Panc1 (cell line): ENCODE measurements at regions not wholly inside any gene's neighbourhood (a gene's known extent, or its start where the extent isn't known, plus 50 kb on each side); places are given as distances from the start of the nearest gene placed in this dataset.
A peak's percentile ranks its signal among the peaks of the same experiment; 100 is the strongest.

Experiments
- ATAC-seq: fragments of 200-7000 bp; cut with Tn5 transposase; 2 replicates; pipeline ENCODE4 v1.9.1; 2020; ENCODE audit warnings: mild to moderate bottlenecking, moderate library complexity
- BruUV-seq: library from RNA; stranded (reverse); fragments of 400-500 nt; replicated peaks from 2 replicates; lab custom pipeline; 2021; lab: Mats Ljungman, UMichigan
- CTCF ChIA-PET: fragments of 300-600 bp; sonication (Branson Sonifier 250); formaldehyde crosslinking; loops from one replicate; lab custom pipeline; 2022; ENCODE audit warnings: antibody characterized with exemption; lab: Charles Lee
- POLR2A ChIA-PET: fragments of 300-600 bp; sonication (Branson Sonifier 250); formaldehyde crosslinking; loops from one replicate; lab custom pipeline; 2022; ENCODE audit warnings: antibody characterized with exemption; lab: Charles Lee
- DNase-seq: peaks from one replicate; pipeline ENCODE4 v3.0.0-alpha.2; 2010; ENCODE audit warnings: low read depth, low spot score
- H3K27ac ChIP-seq: 2 replicates; pipeline ENCODE4 v1.5.1; 2011; ENCODE audit warnings: mild to moderate bottlenecking, low read length, inconsistent platforms
- H3K27me3 ChIP-seq: fragments of 200-500 bp; sonication (Bioruptor generic); 2 replicates; pipeline ENCODE4 v1.6.0; 2014; ENCODE audit warnings: low read length, inconsistent platforms; ENCODE audit not compliant: control insufficient read depth, insufficient read depth
- H3K36me3 ChIP-seq: fragments of 200-500 bp; sonication (Bioruptor generic); 2 replicates; pipeline ENCODE4 v1.5.1; 2014; ENCODE audit warnings: inconsistent platforms, mild to moderate bottlenecking, low read length, moderate library complexity; ENCODE audit not compliant: control insufficient read depth, insufficient read depth
- H3K4me1 ChIP-seq: 2 replicates; pipeline ENCODE4 v1.5.1; 2011; ENCODE audit warnings: inconsistent platforms, mild to moderate bottlenecking, low read length, moderate library complexity; ENCODE audit not compliant: control insufficient read depth, insufficient read depth
- H3K4me3 ChIP-seq, 2 experiments: 2 replicates each; pipeline ENCODE4 v1.5.1; 2011 to 2012; ENCODE audit warnings: low read depth in 2 of 2, low read length in 2 of 2, mild to moderate bottlenecking in 2 of 2, inconsistent platforms in 1 of 2, moderate library complexity in 1 of 2
- H3K9me3 ChIP-seq: fragments of 200-500 bp; sonication (Bioruptor generic); 2 replicates; pipeline ENCODE4 v1.5.1; 2014; ENCODE audit warnings: low read depth, mild to moderate bottlenecking, inconsistent platforms, low read length, moderate library complexity; ENCODE audit not compliant: control insufficient read depth, insufficient read depth
- POLR2AphosphoS5 ChIP-seq: IDR thresholded peaks from 2 replicates; pipeline ENCODE4 v1.6.1; 2012; ENCODE audit warnings: mild to moderate bottlenecking, low read depth, low read length, moderate library complexity
- SIN3A ChIP-seq: IDR thresholded peaks from 2 replicates; pipeline ENCODE4 v1.6.1; 2012; ENCODE audit warnings: low read depth, mild to moderate bottlenecking, low read length, moderate library complexity, borderline replicate concordance; ENCODE audit not compliant: insufficient read depth
- TCF7L2 ChIP-seq: IDR thresholded peaks from 2 replicates; pipeline ENCODE4 v1.6.1; 2011; ENCODE audit warnings: mild to moderate bottlenecking, low read depth, low read length, inconsistent platforms
- in situ Hi-C: cut with HindIII; loops from 2 replicates; pipeline ENCODE4 v1.10.0; 2016; ENCODE audit warnings: low sequenced_read_pairs, low pct_unique_long_range_greater_than_20kb
- intact Hi-C: fragments of 100-400 bp; cut with micrococcal nuclease; formaldehyde crosslinking; loops from one replicate; pipeline ENCODE4 v1.10.0; 2022; ENCODE audit not compliant: unreplicated experiment
- TF ChIP-seq, protein P1 (sequence below): fragments of 450-650 bp; IDR thresholded peaks from 2 replicates; pipeline ENCODE4 v1.5.1; 2017; ENCODE audit warnings: mild to moderate bottlenecking
- TF ChIP-seq, protein P2 (sequence below), 2 experiments: IDR thresholded peaks; 2 replicates each; pipeline ENCODE4 v1.6.1; 2011 to 2012; ENCODE audit warnings: low read depth in 2 of 2, control low read depth in 1 of 2, low read length in 1 of 2, mild to moderate bottlenecking in 1 of 2, moderate library complexity in 1 of 2; ENCODE audit not compliant: insufficient read depth in 1 of 2

DNA sequence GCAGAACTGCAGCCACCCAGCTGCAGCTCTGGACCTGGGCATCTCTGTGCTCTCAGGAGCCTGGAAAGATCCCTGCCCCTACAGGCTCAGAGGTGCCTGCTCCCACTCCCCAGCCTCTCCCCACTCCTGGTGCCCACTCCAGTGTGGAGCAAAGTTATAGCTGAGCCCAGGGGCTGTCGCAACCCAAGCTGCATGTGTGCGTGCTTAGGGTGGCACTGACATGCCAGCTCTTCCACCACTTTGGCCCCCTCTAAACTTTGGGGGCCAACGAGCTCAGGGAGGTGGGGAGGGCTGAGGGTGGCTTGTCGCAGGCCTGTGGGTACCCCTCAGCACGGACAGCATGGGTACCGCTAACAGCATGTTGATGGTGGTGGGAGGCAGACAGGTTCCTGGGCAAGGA is 126.3 kb upstream of the FHL2 start:
- POLR2A ChIA-PET: no interaction called here
- TF ChIP-seq, protein P1, sequence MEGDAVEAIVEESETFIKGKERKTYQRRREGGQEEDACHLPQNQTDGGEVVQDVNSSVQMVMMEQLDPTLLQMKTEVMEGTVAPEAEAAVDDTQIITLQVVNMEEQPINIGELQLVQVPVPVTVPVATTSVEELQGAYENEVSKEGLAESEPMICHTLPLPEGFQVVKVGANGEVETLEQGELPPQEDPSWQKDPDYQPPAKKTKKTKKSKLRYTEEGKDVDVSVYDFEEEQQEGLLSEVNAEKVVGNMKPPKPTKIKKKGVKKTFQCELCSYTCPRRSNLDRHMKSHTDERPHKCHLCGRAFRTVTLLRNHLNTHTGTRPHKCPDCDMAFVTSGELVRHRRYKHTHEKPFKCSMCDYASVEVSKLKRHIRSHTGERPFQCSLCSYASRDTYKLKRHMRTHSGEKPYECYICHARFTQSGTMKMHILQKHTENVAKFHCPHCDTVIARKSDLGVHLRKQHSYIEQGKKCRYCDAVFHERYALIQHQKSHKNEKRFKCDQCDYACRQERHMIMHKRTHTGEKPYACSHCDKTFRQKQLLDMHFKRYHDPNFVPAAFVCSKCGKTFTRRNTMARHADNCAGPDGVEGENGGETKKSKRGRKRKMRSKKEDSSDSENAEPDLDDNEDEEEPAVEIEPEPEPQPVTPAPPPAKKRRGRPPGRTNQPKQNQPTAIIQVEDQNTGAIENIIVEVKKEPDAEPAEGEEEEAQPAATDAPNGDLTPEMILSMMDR: no peak
- TF ChIP-seq POLR2AphosphoS5 (no peak), TCF7L2 (no peak), SIN3A (no peak)
- TF ChIP-seq, protein P2, sequence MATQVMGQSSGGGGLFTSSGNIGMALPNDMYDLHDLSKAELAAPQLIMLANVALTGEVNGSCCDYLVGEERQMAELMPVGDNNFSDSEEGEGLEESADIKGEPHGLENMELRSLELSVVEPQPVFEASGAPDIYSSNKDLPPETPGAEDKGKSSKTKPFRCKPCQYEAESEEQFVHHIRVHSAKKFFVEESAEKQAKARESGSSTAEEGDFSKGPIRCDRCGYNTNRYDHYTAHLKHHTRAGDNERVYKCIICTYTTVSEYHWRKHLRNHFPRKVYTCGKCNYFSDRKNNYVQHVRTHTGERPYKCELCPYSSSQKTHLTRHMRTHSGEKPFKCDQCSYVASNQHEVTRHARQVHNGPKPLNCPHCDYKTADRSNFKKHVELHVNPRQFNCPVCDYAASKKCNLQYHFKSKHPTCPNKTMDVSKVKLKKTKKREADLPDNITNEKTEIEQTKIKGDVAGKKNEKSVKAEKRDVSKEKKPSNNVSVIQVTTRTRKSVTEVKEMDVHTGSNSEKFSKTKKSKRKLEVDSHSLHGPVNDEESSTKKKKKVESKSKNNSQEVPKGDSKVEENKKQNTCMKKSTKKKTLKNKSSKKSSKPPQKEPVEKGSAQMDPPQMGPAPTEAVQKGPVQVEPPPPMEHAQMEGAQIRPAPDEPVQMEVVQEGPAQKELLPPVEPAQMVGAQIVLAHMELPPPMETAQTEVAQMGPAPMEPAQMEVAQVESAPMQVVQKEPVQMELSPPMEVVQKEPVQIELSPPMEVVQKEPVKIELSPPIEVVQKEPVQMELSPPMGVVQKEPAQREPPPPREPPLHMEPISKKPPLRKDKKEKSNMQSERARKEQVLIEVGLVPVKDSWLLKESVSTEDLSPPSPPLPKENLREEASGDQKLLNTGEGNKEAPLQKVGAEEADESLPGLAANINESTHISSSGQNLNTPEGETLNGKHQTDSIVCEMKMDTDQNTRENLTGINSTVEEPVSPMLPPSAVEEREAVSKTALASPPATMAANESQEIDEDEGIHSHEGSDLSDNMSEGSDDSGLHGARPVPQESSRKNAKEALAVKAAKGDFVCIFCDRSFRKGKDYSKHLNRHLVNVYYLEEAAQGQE (IDR thresholded peaks at IDR 0.05; ENCODE audit: insufficient read depth in 1 of 2, low read depth in 2 of 2, low read length in 1 of 2): no peak
- DNase-seq (no peak), ATAC-seq (no peak)
- peaks cover 16% of the 10 kb centered on the region for H3K4me1 ChIP-seq
- no peaks in the 10 kb centered on the region for H3K9me3 ChIP-seq
- in situ Hi-C loops: no loop called here
- H3K27ac ChIP-seq: no peak overlapping the region
- H3K27me3 ChIP-seq: no peaks in the 10 kb centered on the region
- no peak overlapping the region for H3K4me3 ChIP-seq
- H3K36me3 ChIP-seq: no peaks in the 10 kb centered on the region
- CTCF ChIA-PET: no interaction called here
- BruUV-seq: no TSS peak
- intact Hi-C loops: no loop called here

DNA sequence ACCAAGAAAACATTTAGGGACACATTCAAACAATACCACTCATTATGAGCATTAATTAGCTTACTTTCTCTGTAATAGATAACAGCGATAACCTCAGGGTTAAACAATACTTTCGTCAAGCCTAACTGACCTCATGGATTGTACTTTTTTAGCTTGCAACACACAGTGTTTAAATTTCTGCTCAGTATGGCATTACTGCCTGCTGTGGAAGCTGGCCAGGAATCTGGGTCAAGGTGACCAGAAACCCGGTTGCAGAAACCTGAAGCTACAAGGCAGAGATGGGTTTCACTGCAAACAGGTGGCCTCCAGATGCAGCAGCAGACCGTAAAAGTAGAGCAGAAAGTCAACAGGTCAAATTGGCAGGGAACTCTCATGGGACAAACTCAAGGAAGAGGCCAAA is 123.8 kb upstream of the FHL2 start:
- DNase-seq (no peak), ATAC-seq (no peak)
- TF ChIP-seq, protein P2 (IDR thresholded peaks at IDR 0.05; ENCODE audit: insufficient read depth in 1 of 2, low read depth in 2 of 2, low read length in 1 of 2): no peak
- TF ChIP-seq TCF7L2 (no peak), POLR2AphosphoS5 (no peak), SIN3A (no peak)
- TF ChIP-seq, protein P1: no peak
- no TSS peak for BruUV-seq
- ChIA-PET POLR2A (interaction anchor here (0.6 kb wide), 2 partner anchors 118 to 167 kb away, joined by 3 to 5 read pairs; no protein-coding TSS in a partner anchor), CTCF (interaction anchor here (2.6 kb wide), 1 partner anchor 178 kb away, joined by 12 read pairs; no protein-coding TSS in a partner anchor)
- H3K27me3 ChIP-seq: no peaks in the 10 kb centered on the region
- in situ Hi-C loops (no loop called here), intact Hi-C loops (loop anchor here (5.0 kb wide), 1 partner anchor 125 kb away; the partner anchor contains the start of gene FHL2)
- 0 out of 2 replicates have a peak overlapping the region, but pooled peaks have one; percentile 20 for H3K27ac ChIP-seq
- no peaks in the 10 kb centered on the region for H3K36me3 ChIP-seq
- H3K4me1 ChIP-seq: peaks cover 35% of the 10 kb centered on the region
- no peaks in the 10 kb centered on the region for H3K9me3 ChIP-seq
- no peak overlapping the region for H3K4me3 ChIP-seq
